Mesendoderm (in vitro differentiated cells): ENCODE measurements at regions not wholly inside any gene's neighbourhood (a gene's known extent, or its start where the extent isn't known, plus 50 kb on each side); places are given as distances from the start of the nearest gene placed in this dataset.

ENCODE experiments used
- DNase-seq: peaks from one replicate; pipeline ENCODE4 v3.0.0; 2013
- H2AK5ac ChIP-seq: 2 replicates; pipeline ENCODE4 v1.6.1; 2013; ENCODE audit warnings: low read length, inconsistent platforms
- H2BK120ac ChIP-seq: 2 replicates; pipeline ENCODE4 v1.6.1; 2013; ENCODE audit warnings: low read depth, mild to moderate bottlenecking, low read length, moderate library complexity, mixed read lengths
- H2BK15ac ChIP-seq: replicated peaks from 2 replicates; pipeline ENCODE4 v1.6.1; 2013; ENCODE audit warnings: low read depth, mild to moderate bottlenecking, moderate library complexity
- H2BK5ac ChIP-seq: 2 replicates; pipeline ENCODE4 v1.6.1; 2013; ENCODE audit warnings: low read length, inconsistent platforms
- H3K18ac ChIP-seq: 2 replicates; pipeline ENCODE4 v1.6.1; 2013; ENCODE audit warnings: mild to moderate bottlenecking, low read length, mixed read lengths
- H3K23ac ChIP-seq: one replicate; pipeline ENCODE4 v1.6.1; 2013; ENCODE audit warnings: low read length
- H3K27ac ChIP-seq: 2 replicates; pipeline ENCODE4 v1.5.1; 2013; ENCODE audit warnings: low read depth, mild to moderate bottlenecking, inconsistent platforms, low read length, moderate library complexity
- H3K27me3 ChIP-seq: 2 replicates; pipeline ENCODE4 v1.6.1; 2013; ENCODE audit warnings: low read length, control low read depth, mild to moderate bottlenecking, inconsistent platforms; ENCODE audit not compliant: insufficient read depth, poor library complexity
- H3K36me3 ChIP-seq: 2 replicates; pipeline ENCODE4 v1.6.1; 2013; ENCODE audit warnings: low read length, inconsistent platforms; ENCODE audit not compliant: control insufficient read depth, insufficient read depth
- H3K4ac ChIP-seq: one replicate; pipeline ENCODE4 v1.6.1; 2013; ENCODE audit warnings: low read depth, mild to moderate bottlenecking, low read length, moderate library complexity
- H3K4me1 ChIP-seq: 2 replicates; pipeline ENCODE4 v1.6.1; 2013; ENCODE audit warnings: low read depth, low read length, inconsistent platforms; ENCODE audit not compliant: control insufficient read depth
- H3K4me2 ChIP-seq: 2 replicates; pipeline ENCODE4 v1.6.1; 2013; ENCODE audit warnings: low read length
- H3K4me3 ChIP-seq: 2 replicates; pipeline ENCODE4 v1.5.1; 2013; ENCODE audit warnings: mild to moderate bottlenecking, low read length
- H3K56ac ChIP-seq: one replicate; pipeline ENCODE4 v1.6.1; 2013; ENCODE audit warnings: low read length
- H3K79me1 ChIP-seq: 2 replicates; pipeline ENCODE4 v1.6.1; 2013; ENCODE audit warnings: low read length, inconsistent platforms
- H3K79me2 ChIP-seq: 2 replicates; pipeline ENCODE4 v1.6.1; 2013; ENCODE audit warnings: mild to moderate bottlenecking, low read length; ENCODE audit not compliant: control insufficient read depth, insufficient read depth
- H3K9ac ChIP-seq: 2 replicates; pipeline ENCODE4 v1.6.1; 2013; ENCODE audit warnings: low read length, inconsistent platforms
- H4K5ac ChIP-seq: one replicate; pipeline ENCODE4 v1.6.1; 2013; ENCODE audit warnings: low read length
- H4K8ac ChIP-seq: one replicate; pipeline ENCODE4 v1.6.1; 2013; ENCODE audit warnings: low read depth, mild to moderate bottlenecking, control low read depth, low read length, moderate library complexity
- WGBS: extraction: QIAGEN DNeasy Blood & Tissue Kit; methylation state at CpG from one replicate; pipeline ENCODE4 v1.1.7; 2013; ENCODE audit warnings: low lambda C conversion rate, missing lambda C conversion rate; ENCODE audit not compliant: insufficient coverage; ENCODE audit errors: extremely low coverage; 5-methylcytosine and 5-hydroxymethylcytosine counted together

- DNase-seq = peak; percentile 62
- H3K56ac ChIP-seq = no peak overlapping the region
These were observed 168.8 kb upstream of the FAM47A start for GRCh38 chrX:34300871-34301270.

GRCh38 chrX:34299451-34299967 lies 167.4 kb upstream of the FAM47A start:
- no peak overlapping the region for H3K4ac ChIP-seq

More at GRCh38 chrX:34300871-34301270, 168.8 kb upstream of the FAM47A start:
- H3K79me2 ChIP-seq = no peaks in the 10 kb centered on the region
- no peak overlapping the region for H3K4ac ChIP-seq
- H3K27me3 ChIP-seq = no peaks in the 10 kb centered on the region
- H3K4me3 ChIP-seq = no peak overlapping the region
- H3K18ac ChIP-seq = no peak overlapping the region
- H2BK120ac ChIP-seq = no peak overlapping the region
- no peak overlapping the region for H4K8ac ChIP-seq
- H3K4me2 ChIP-seq = no peak overlapping the region
- H2AK5ac ChIP-seq = no peak overlapping the region
- H3K4me1 ChIP-seq = no peaks in the 10 kb centered on the region
- H2BK15ac ChIP-seq = no peak overlapping the region
- H3K23ac ChIP-seq = no peak overlapping the region
- no peak overlapping the region for H4K5ac ChIP-seq
- no peak overlapping the region for H2BK5ac ChIP-seq
- no peaks in the 10 kb centered on the region for H3K36me3 ChIP-seq
- H3K27ac ChIP-seq = no peak overlapping the region
- no peak overlapping the region for H3K9ac ChIP-seq
- H3K79me1 ChIP-seq = no peaks in the 10 kb centered on the region
- WGBS = no CpG with 5 or more reads among the region's 1 CpG

GRCh38 chrX:34294665-34295064 lies 162.6 kb upstream of the FAM47A start:
- H3K4me1 ChIP-seq = no peaks in the 10 kb centered on the region
- H3K27ac ChIP-seq = no peak overlapping the region
- H3K79me2 ChIP-seq = no peaks in the 10 kb centered on the region
- H3K56ac ChIP-seq = no peak overlapping the region
- no peak overlapping the region for H4K5ac ChIP-seq
- H4K8ac ChIP-seq = no peak overlapping the region
- no peak overlapping the region for H3K9ac ChIP-seq
- H2BK15ac ChIP-seq = no peak overlapping the region
- DNase-seq = no peak
- no peak overlapping the region for H2BK120ac ChIP-seq
- no peaks in the 10 kb centered on the region for H3K27me3 ChIP-seq
- no peak overlapping the region for H3K18ac ChIP-seq
- no peak overlapping the region for H3K4me2 ChIP-seq
- H3K23ac ChIP-seq = no peak overlapping the region
- no peaks in the 10 kb centered on the region for H3K79me1 ChIP-seq
- H3K4ac ChIP-seq = no peak overlapping the region
- no CpG with 5 or more reads among the region's 6 CpGs for WGBS
- H2AK5ac ChIP-seq = no peak overlapping the region
- H3K4me3 ChIP-seq = no peak overlapping the region
- H2BK5ac ChIP-seq = no peak overlapping the region
- no peaks in the 10 kb centered on the region for H3K36me3 ChIP-seq

More at GRCh38 chrX:34299451-34299967, 167.4 kb upstream of the FAM47A start:
- no peak overlapping the region for H3K4me2 ChIP-seq
- no peaks in the 10 kb centered on the region for H3K36me3 ChIP-seq
- H4K5ac ChIP-seq = no peak overlapping the region
- no peak overlapping the region for H3K4me3 ChIP-seq
- H2BK5ac ChIP-seq = no peak overlapping the region
- WGBS = no CpG with 5 or more reads among the region's 2 CpGs
- H2AK5ac ChIP-seq = no peak overlapping the region
- no peaks in the 10 kb centered on the region for H3K27me3 ChIP-seq
- DNase-seq = peak; percentile 75
- H4K8ac ChIP-seq = no peak overlapping the region
- H3K56ac ChIP-seq = no peak overlapping the region
- no peak overlapping the region for H3K18ac ChIP-seq
- no peaks in the 10 kb centered on the region for H3K4me1 ChIP-seq
- H3K79me1 ChIP-seq = no peaks in the 10 kb centered on the region
- H3K23ac ChIP-seq = no peak overlapping the region
- H3K27ac ChIP-seq = no peak overlapping the region
- H2BK15ac ChIP-seq = no peak overlapping the region
- H3K9ac ChIP-seq = no peak overlapping the region
- H2BK120ac ChIP-seq = no peak overlapping the region
- H3K79me2 ChIP-seq = no peaks in the 10 kb centered on the region

GRCh38 chrX:34288782-34289181 lies 156.7 kb upstream of the FAM47A start:
- no peak overlapping the region for H4K5ac ChIP-seq
- no peak overlapping the region for H3K27ac ChIP-seq
- no peak overlapping the region for H3K4me2 ChIP-seq
- no peak overlapping the region for H3K4ac ChIP-seq
- H3K18ac ChIP-seq = no peak overlapping the region
- no peaks in the 10 kb centered on the region for H3K27me3 ChIP-seq
- no peaks in the 10 kb centered on the region for H3K79me1 ChIP-seq
- no peaks in the 10 kb centered on the region for H3K79me2 ChIP-seq
- H3K36me3 ChIP-seq = no peaks in the 10 kb centered on the region
- H2BK5ac ChIP-seq = no peak overlapping the region
- no peak overlapping the region for H3K56ac ChIP-seq
- H2BK120ac ChIP-seq = no peak overlapping the region
- H3K23ac ChIP-seq = no peak overlapping the region
- no peak overlapping the region for H3K4me3 ChIP-seq
- no peak overlapping the region for H2AK5ac ChIP-seq
- no CpG with 5 or more reads among the region's 2 CpGs for WGBS
- no peak overlapping the region for H2BK15ac ChIP-seq
- no peaks in the 10 kb centered on the region for H3K4me1 ChIP-seq
- H3K9ac ChIP-seq = no peak overlapping the region
- H4K8ac ChIP-seq = no peak overlapping the region
- no peak for DNase-seq

GRCh38 chrX:34279866-34280560 lies 147.9 kb upstream of the FAM47A start:
- no peak overlapping the region for H2BK15ac ChIP-seq
- no peak overlapping the region for H3K4me3 ChIP-seq
- H3K9ac ChIP-seq = no peak overlapping the region
- WGBS = no CpG with 5 or more reads among the region's 5 CpGs
- H4K5ac ChIP-seq = no peak overlapping the region
- H3K56ac ChIP-seq = no peak overlapping the region
- no peak overlapping the region for H3K4me2 ChIP-seq
- H2BK5ac ChIP-seq = no peak overlapping the region
- H3K4ac ChIP-seq = no peak overlapping the region
- no peak overlapping the region for H4K8ac ChIP-seq
- no peaks in the 10 kb centered on the region for H3K79me1 ChIP-seq
- H3K4me1 ChIP-seq = no peaks in the 10 kb centered on the region
- no peak overlapping the region for H2BK120ac ChIP-seq
- H3K36me3 ChIP-seq = no peaks in the 10 kb centered on the region
- H3K27me3 ChIP-seq = no peaks in the 10 kb centered on the region
- H3K79me2 ChIP-seq = no peaks in the 10 kb centered on the region
- no peak overlapping the region for H3K27ac ChIP-seq
- H3K23ac ChIP-seq = no peak overlapping the region
- no peak overlapping the region for H2AK5ac ChIP-seq
- no peak overlapping the region for H3K18ac ChIP-seq
- DNase-seq = no peak

- Histone ChIP-seq H3K56ac (no peak overlapping the region), H3K27me3 (no peaks in the 10 kb centered on the region), H3K79me2 (no peaks in the 10 kb centered on the region), H3K23ac (no peak overlapping the region), H3K36me3 (no peaks in the 10 kb centered on the region), H3K79me1 (no peaks in the 10 kb centered on the region), H3K27ac (no peak overlapping the region), H3K4ac (no peak overlapping the region), H4K8ac (no peak overlapping the region), H3K9ac (no peak overlapping the region), H2AK5ac (no peak overlapping the region), H3K4me2 (no peak overlapping the region), H3K4me3 (no peak overlapping the region), H3K18ac (no peak overlapping the region), H2BK5ac (no peak overlapping the region), H2BK120ac (no peak overlapping the region), H3K4me1 (no peaks in the 10 kb centered on the region), H2BK15ac (no peak overlapping the region), H4K5ac (no peak overlapping the region)
- peak; percentile 29 for DNase-seq
- no CpG with 5 or more reads among the region's 1 CpG for WGBS
These were observed 143.6 kb upstream of the FAM47A start for GRCh38 chrX:34275699-34276098.
